Hematopoietic multipotent progenitor cell treated with erythropoietin and hydrocortisone succinate and interleukin-3 and kit ligand, for 4 days (in vitro differentiated cells): ENCODE measurements at regions not wholly inside any gene's neighbourhood (a gene's known extent, or its start where the extent isn't known, plus 50 kb on each side); places are given as distances from the start of the nearest gene placed in this dataset.
A peak's percentile ranks its signal among the peaks of the same experiment; 100 is the strongest.

Experiments
- DNase-seq: peaks from one replicate; pipeline ENCODE4 v3.0.0-alpha.2; 2015

DNA sequence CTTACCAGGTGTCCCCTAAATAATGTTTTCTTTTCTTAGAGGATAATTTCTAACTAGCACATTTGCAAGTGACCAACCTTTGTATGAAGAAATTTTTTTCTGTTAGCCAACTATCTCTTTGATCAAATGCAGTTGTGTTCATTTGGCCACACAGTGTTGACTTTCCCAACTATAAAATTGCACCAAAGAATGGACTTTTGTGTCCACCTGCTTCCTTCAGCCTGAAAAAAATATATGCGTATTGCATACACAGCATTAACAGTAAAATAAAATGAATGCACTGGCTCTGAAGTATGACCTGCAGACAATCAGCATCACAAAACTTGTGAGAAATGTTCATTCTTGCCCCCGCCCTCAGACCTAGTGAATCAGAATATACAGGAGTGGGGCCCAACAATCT, 342.0 kb downstream of the SEC23A start:
- DNase-seq, result no peak

DNA sequence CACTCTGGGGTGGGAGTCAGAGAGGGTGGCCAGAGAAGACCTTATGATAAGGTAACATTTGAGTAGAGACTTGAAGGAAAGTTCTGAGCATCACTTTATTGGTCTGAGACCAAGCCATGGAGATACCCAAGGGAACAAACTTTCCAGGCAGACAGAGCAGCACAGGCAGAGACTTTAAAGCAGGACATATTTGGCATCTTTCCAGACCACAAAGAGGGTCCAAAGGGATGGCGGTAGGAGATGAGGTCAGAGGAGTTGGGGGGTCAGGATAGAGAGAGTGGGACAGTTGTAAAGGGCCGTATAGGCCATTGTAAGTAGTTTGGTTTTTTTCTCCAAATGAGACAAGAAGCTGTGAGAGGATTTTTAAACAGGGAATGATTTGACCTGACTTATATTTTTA, 344.4 kb downstream of the SEC23A start:
- DNase-seq, result no peak

DNA sequence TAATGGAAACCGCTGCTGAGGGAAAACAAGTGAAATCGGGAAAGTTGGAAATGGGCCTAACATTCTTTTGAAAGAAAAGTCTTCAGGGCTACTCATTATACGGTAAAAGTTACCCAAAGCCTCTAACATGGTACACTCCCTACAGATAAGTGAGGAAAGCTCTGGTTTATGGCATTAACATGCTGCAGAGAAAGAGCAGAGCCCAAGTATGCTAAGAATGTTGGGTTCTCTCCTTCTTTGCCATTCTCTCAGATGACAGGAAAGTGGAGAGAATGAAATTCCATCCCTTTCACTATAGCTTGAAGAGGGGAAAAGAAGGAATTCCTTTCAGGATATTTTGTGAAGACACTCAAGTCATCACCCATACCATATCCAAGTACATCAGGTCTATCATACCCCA, 348.0 kb downstream of the SEC23A start:
- DNase-seq, result no peak

DNA sequence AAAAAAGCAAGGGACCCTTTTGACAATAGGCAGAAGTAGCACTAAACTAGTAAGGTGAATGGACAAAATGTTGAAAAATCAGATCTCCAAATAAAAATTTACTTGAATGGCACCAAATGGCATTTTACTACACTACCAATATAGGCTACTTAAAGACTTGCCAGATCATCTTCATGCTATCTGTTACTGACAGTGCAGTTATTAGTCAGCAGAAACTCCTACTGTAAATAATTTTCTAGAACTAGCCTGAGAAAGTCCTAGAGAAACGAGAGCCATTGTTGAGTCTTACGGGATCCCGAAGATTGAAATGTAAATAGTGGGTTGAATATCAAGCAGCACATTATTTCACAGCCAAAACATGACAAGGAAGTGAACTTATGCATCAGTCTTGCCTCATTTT, 350.3 kb downstream of the SEC23A start:
- DNase-seq, result no peak

DNA sequence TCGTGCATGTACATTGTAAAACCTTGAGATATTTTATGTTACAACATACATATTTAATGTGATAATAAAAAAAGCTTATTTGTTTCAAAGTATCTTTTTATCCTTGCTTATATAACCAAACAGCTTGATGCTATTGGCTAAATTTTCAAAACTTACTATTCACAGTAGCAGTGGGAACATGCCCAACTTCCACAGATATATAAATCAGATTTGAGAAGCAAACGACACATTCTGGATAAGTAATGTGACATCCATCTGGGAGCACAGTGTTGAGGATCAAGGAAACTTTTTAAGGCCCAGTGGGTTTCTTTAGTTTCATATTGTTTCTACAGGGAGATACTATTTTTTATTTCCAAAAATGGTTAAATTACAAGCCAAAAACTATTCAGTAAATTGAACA, 350.7 kb downstream of the SEC23A start:
- no peak for DNase-seq

DNA sequence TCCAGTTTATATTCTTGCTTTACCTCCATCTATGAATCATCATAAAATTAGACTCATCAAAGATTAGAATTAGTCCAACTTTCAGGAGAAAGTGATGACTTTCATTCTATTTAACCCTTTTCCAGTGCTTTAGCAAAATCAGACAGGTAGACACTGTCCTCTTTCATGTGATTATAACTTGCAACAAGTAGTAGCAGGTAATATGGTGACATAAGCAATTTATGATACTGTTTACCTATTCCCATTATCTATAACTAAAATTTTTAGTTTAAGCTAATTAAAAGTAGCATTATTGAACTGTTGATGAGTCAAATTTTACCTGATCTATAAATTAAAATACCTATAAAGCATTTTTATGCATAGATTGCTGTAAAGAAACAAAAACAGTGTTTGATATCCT, 351.6 kb downstream of the SEC23A start:
- no peak for DNase-seq

DNA sequence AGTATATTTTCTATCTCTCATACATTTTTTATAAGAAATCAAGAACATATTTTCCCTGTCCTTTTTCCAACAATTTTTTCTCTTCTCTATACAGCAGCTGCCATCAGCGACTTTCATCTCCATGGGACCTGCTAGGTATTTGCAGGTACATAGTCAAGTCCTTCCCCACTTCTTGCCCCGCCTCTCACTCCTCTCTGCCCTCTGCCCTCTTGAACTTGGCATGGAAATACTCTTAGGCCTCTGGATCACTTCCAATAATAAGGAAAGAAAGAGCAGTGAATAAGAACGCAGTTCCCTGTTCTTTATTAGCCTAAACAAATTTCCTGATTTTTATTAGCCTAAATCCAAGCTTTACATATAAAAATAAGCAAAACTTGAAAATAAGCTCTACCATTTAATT, 353.1 kb downstream of the SEC23A start:
- DNase-seq, result no peak

DNA sequence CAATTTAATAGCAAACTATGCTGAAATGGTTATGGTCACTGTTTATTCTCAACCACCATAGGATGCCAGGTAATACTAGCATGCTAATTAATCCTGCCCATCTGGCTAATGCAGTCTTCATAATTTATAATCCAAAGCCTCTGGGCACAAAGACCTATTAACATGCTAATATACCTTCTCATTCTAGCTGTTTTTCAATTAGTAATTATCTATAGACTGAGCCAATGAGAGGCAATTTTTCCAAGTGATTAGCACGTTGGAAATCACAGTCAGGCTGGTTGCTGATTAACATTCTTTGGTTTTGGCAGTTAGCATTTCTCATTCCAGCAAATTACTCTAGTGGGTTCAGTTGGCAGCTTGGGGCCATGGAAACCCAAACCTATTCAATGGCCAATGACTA, 357.2 kb downstream of the SEC23A start:
- DNase-seq, result no peak

DNA sequence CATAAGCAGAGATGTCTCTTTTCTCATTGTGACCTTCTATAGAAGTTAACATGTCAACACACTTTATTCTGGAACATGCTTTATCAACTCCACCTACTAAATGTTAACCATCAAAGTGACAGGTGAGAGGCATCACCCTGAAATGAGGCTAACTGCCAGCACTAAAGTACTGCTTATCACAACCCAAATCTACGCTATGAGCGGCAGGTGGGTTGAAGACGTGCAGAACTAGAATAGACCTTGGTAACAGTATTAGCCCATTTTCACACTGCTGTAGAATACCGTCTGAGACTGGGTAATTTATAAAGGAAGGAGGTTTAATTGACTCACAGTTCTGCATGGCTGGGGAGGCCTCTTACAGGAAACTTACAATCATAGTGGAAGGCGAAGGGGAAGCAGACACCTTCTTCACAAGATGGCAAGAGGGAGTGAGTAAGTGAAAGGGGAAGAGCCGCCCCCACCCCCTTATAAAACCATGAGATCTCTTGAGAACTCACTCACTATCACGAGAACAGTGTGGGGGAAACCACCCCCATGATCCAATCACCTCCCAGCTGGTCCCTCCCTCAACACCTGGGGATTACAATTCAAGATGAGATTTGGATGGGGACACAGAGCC, 359.0 kb downstream of the SEC23A start:
- no peak for DNase-seq

DNA sequence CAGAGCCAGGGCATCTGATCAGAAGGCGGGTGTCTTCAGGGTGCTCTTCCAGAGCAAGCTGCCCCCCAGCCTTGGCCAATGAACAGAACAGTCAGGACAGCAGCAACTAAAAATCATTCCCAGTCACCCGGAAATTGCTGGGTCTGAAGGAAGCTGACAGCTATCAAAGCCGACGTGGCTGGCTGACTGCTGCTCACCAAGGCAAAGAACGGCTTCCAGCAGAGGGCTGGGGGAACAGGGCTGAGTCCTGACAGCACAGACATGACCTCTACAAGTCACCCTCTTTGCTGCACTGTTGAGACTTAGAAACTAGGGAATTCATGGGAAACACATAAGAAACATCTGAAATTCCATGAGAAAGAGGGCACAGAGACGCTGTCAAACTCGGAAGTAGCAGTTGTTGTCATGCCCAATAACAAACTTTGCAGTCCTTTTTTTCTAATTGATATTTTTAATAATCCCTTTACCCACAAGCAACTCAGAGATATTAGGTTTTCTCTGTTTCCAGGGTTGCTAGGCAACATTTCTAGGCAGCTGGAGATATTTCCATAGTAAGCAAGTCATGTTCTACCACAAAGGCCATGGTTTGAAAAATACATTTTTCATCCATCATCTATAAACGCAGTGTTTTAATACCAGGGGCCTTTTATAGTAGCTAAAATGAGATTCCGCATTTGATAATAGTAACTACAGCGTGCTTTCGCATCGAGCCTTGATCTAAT, 365.2 kb downstream of the SEC23A start:
- DNase-seq, result no peak

DNA sequence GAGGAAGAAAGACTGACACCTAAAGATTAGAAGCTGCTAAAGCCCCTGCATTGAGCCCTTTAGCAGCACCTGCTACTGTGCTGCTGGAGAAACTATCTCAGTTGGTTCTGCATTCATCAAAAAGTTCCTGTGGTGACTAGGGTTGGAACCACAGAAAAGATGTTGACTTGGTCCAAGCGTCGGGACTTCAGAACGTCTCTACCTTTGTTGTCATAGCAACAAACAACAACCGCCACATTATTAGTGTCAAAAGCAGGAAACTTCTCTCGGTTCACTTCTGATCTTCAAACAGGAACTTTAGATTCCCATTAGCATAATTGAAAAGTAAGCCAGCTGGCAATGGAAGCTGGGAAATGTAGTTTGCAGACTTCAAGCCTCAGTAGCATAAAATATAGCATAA, 368.0 kb downstream of the SEC23A start:
- DNase-seq, result no peak

DNA sequence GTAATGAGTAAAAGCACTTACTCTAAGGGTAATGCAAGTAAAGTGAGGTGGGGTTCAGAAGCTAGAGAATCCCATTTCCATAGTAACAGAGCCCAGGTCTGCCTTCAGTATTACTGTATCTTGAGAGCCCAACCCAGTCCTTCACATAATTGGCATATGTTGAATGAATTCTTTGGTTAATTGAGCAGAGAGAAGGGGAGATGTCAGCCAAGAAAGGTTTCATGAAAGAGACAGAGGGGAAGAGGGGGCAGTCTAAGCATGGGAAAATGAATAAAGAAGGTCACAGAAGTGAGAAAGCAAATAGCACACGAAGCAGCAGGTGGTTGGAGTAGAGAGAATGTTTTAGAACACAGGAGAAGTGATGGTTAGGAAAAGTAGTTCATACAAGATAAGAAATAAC, 371.1 kb downstream of the SEC23A start:
- DNase-seq, result no peak

DNA sequence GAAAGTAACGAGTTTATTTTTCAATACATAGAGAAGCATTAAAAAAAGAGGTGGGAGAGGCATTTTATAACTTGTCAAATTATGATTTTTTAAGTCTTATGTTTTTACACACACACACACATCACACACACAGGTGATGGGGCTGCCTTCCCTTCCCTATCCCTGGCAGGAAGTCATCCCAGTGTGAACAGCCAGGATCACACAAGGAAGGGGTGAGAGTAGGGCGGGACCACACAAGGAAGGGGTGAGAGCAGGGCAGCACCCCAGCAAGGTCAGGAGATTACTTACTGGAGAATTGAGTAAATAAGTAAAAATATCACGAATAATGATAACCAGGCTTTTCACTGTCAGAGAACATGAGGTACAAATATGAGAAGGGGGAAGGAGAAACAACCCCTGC, 372.6 kb downstream of the SEC23A start:
- DNase-seq, result no peak

DNA sequence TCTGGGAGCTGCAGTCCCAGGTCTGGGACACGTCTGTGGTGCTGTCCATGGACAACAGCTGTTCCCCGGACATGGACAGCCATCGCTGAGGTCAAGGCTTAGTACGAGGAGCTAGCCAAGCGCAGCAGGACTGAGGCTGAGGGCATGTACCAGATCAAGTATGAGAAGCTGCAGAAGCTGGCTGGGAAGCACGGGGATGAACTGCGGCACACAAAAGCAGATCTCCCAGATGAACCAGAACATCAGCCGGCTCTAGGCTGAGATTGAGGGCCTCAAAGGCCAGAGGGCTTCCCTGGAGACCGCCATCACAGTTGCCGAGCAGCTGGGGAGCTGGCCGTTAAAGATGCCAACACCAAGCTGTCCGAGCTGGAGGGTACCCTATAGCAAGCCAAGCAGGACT, 375.3 kb downstream of the SEC23A start:
- no peak for DNase-seq

DNA sequence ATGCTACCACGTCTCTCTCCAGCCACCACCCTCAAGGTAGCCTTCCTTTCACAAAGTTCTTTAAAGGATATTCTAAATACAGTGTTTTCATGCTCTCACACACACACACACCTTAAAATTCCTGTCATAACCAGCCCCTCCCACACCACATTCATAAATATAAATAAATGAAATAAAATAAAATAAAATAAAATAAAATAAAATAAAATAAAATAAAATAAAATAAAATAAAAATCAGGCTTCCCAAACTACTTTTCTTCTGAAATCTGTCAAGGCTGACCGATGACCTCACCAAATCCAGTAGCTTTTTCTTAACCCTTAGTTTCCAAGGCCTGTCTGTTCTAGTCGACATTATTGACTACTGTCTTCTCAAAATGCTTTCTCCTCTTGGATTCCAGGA, 378.4 kb downstream of the SEC23A start:
- no peak for DNase-seq

DNA sequence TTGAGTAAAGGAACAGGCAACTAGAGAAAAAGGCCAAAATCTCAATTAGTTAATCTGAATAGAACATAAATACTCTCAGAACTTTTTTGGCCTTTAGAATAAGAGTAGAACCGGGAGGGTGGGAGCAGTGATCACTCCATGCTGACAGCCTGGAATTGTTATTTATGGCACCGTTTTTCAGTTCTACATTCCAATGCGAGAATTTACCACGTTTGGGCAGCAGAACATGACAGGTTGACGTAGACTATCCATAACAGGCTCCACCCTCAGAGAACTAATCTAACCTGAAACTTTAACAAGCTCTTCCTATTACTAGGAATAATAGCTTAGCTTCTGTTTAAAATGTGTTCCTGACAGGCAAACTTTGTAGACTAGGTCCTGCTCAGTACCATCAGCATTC, 379.1 kb downstream of the SEC23A start:
- no peak for DNase-seq

DNA sequence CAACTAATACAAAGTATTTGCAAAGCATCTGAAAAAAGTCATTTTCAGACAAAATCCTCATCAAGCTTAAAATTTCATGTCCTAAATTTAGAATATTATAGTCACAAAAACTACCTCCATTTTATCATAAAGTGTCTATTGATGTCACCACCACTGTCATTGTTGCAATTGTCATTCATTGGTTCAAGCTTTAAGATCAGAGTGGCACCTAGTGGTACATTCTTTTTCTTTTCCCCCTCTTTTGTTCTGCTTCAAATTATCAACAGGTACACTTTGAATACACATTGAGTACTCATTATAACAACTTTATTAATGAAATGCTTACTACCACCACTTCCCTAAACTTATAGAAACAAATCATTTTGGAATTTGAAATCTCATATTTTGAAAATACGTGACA, 379.8 kb downstream of the SEC23A start:
- no peak for DNase-seq

DNA sequence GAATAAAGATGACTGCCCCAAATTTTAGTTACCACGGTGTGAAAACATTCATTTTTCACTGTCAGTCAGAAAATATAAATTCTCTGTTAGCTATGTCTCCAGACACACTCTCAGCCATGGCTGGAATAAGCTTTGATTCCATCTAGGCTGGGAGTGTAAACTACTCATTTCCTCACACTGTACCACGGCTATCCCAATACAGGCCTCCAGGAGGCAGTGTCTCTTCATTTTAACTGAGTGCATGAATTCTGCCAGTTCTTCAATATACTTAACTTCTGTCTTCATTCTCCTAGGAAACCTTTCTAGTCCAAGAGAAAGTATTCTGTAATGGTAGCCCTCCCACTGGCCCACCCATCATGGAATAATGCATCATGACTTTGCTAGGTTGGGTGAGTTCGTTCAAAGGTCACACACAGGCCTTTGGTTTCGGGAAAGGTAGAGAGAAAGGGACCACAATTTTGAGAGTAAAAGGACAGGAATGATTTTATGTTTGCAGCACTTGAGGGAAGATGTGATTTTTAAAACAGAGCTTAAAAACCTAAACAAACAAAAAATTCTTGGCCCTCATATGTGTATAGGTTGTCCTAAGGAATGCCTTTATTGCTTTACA, 381.1 kb downstream of the SEC23A start:
- peak; percentile 76 for DNase-seq

DNA sequence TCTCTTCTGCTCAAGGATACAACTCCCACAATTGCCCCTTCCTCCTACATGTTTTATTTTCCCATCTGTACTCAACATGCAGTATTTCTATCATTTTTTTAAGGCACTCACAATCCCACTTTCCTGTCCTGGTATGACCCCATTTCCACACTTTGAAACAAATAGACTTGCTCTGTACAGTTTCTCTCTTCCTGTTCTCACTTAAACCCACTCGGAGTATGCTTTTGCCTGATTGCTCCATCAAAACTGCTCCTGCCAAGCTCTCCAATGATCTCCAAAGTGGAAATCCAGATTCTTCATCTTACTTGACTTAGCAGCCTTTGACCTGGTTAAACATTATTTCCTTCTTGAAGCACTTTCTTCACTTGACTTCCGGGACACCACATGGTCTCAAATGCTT, 384.5 kb downstream of the SEC23A start:
- DNase-seq, result no peak

DNA sequence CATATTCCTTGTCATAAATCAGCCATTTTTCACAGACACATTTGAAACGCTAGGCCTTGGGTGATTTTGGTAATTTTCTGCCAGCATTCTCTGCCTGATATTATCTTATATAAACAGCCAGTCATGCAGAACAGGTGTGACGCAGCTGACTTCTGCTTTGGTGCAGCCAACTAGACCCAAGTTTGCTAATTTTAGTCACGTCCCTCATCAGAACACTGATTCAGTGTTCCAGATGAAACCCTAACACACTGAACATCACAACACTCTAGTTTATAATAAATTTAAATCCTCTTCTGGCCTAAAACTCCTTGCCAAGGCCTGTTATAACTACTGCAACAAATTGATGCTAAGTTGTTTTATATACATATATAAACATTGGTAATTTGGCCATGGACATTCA, 386.1 kb downstream of the SEC23A start:
- peak; percentile 14 for DNase-seq

DNA sequence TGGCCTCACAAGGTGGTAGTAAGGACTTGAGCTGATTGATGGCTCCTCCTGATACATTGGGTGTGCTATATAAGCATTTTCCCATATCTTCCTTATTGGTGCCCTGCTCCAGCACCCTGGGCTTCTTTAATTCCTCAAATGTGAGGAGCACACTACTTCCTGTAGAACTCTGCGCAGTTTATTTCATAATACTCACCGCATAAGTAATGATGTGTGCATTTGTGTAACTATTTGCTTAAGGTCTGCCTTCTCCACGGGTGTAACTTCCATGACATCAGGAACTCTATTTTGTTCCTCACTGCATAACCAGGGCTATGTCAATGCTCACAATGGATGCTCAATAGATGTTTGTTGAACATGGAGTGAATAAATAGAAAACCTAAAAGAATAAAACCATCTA, 392.2 kb downstream of the SEC23A start:
- no peak for DNase-seq

DNA sequence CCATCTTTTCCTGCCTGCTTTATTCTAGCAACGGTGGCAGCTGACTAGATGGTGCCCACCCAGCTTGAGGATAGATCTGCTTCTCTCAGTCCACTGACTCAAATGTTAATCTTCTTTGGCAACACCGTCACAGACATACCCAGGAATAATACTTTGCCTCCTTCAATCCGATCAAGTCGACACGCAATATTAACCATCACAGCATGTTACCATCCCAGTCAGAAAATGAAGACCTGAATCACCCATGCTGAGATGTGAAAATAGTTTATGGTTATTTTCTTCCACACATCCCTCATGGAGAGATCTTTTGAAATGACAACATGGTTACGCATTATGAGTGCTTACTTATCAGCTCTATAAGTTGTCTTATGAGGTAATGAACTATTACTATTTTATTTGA, 392.8 kb downstream of the SEC23A start:
- no peak for DNase-seq

DNA sequence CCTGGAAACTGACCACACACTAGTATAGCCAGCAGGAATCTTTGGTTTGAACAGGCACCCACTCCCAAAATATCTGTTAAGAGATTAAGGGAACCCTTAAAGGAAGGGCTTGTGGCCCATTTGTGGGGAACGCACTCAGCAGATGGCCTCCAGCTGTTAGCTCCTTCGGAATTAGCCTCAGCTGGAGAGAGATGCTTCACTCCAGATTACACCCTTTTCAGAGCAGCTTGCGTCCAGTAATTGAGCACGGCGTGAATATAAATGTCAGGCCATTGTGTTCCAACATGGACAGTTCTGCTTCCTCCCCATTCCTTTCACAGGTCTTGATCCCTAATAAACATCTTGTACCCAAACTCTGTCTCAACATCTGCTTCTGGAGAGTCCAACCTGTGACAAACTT, 397.8 kb downstream of the SEC23A start:
- no peak for DNase-seq

DNA sequence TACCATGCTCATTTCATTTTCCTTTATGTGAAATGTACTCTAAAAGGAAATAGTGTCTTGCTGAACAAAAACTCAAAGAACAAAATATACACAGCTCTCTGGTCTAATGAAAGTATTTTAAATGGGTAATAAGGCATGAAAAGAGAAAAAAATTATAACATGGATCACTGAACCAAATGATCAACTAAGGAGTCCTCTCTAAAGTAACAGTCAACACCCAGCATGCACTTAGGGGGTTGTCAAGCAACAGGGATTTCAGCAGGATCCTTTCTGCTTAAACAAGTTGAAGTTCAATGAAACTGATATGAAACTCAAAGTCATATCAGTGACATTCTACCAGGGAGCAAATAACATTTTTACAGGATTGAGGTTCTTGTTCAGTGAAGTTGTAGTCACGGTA, 398.8 kb downstream of the SEC23A start:
- no peak for DNase-seq

DNA sequence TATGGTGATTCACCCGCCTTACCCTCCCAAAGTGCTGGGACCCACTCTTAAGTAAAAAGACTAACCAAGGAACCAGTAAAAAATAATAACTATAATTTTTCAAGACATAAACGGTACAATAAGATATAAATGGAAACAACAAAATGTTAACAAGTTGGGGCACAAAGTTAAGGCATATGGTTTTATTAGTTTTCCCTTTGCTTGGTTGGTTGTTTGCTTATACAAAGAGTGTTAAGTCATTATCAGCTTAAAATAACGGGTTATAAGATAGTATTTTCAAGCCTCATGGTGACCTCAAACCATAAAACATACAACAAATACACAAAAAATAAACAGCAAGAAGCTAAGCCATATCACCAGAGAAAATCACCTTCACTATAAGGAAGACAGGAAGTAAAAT, 406.1 kb downstream of the SEC23A start:
- no peak for DNase-seq
